Choroid plexus epithelial cell (primary cell): ENCODE measurements at regions not wholly inside any gene's neighbourhood (a gene's known extent, or its start where the extent isn't known, plus 50 kb on each side); places are given as distances from the start of the nearest gene placed in this dataset.

Experiments used
- DNase-seq: peaks from one replicate; pipeline ENCODE4 v3.0.0-alpha.2; 2010; ENCODE audit warnings: low read depth
- H3K4me3 ChIP-seq: 2 replicates; pipeline ENCODE4 v1.5.1; 2011; ENCODE audit warnings: low read depth, mild to moderate bottlenecking, control low read depth, low read length, moderate library complexity
- TF ChIP-seq, protein P1 (sequence below): conservative IDR thresholded peaks from 2 replicates; pipeline ENCODE4 v1.5.1; 2011; ENCODE audit warnings: low read depth, mild to moderate bottlenecking, control low read depth, inconsistent platforms, low read length, moderate library complexity

DNA sequence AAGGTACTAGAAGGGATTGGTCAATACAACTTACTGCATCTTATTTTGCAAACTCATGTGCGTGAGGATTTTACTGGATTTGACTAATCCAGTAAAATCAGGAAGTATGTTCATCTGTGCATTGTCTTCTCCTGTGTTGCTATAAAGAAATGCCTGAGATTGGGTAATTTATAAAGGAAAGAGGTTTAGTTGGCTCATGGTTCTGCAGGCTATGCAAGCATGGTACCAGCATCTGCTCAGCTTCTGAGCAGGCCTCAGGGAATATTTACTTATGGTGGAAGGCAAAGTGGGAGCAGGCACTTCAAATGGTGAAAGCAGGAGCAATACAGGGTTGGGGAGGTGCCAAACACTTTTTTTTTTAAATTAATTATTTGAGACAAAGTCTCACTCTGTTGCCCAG is 2199.5 kb upstream of the WWC1 start:
- TF ChIP-seq, protein P1, sequence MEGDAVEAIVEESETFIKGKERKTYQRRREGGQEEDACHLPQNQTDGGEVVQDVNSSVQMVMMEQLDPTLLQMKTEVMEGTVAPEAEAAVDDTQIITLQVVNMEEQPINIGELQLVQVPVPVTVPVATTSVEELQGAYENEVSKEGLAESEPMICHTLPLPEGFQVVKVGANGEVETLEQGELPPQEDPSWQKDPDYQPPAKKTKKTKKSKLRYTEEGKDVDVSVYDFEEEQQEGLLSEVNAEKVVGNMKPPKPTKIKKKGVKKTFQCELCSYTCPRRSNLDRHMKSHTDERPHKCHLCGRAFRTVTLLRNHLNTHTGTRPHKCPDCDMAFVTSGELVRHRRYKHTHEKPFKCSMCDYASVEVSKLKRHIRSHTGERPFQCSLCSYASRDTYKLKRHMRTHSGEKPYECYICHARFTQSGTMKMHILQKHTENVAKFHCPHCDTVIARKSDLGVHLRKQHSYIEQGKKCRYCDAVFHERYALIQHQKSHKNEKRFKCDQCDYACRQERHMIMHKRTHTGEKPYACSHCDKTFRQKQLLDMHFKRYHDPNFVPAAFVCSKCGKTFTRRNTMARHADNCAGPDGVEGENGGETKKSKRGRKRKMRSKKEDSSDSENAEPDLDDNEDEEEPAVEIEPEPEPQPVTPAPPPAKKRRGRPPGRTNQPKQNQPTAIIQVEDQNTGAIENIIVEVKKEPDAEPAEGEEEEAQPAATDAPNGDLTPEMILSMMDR: no peak
- H3K4me3 ChIP-seq: no peak overlapping the region
- no peak for DNase-seq

DNA sequence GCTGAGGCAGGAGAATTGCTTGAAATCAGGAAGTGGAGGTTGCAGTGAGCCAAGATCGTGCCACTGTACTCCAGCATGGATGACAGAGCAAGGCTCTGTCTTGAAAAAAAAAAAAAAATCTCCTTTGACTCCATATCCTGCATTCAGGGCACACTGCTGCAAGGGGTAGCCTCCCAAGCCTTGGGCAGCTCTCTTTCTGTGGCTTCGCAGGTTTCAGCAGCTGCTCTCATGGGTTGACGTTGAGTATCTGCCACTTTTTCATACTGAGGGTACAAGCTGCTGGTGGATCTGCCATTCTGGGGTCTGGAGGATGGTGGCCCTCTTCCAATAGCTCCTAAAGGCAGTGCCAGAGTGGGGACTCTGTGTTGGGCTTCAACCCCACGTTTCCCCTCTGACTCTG is 2198.1 kb upstream of the WWC1 start:
- no peak for DNase-seq
- H3K4me3 ChIP-seq: no peak overlapping the region
- TF ChIP-seq, protein P1: no peak

DNA sequence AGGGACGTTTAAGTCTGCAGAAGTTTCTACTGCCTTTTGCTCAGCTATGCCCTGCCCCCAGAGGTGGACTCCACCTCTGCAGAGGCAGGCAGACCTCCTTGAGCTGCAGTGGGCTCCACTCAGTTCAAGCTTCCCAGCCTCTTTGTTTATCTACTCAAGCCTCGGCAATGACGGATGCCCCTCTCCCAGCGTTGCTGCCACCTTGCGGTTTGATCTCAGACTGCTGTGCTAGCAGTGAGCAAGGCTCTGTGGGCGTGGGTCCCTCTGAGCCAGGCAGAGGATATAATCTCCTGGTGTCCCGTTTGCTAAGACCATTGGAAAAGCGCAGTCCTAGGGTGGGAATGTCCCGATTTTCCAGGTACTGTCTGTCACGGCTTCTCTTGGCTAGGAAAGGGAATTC is 2188.5 kb upstream of the WWC1 start:
- no peak for DNase-seq
- H3K4me3 ChIP-seq: no peak overlapping the region
- TF ChIP-seq, protein P1: no peak

DNA sequence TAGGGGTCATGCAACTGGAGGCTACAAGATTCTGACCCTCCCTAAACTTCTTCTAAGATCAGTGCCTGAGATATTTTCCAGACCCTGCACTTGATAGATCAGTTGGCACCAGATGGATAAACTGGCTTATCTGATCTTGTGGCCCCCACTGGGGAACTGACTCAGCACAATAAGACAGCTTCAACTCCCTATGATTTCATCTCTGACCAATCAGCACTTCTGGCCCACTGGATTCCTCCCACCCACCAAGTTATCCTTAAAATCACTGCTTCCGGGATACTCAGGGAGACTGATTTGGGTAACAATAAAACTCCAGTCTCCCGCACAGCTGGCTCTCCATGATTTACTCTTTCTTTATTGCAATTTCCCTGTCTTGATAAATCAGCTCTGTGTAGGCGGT is 2180.4 kb upstream of the WWC1 start:
- TF ChIP-seq, protein P1: no peak
- DNase-seq: no peak
- no peak overlapping the region for H3K4me3 ChIP-seq

DNA sequence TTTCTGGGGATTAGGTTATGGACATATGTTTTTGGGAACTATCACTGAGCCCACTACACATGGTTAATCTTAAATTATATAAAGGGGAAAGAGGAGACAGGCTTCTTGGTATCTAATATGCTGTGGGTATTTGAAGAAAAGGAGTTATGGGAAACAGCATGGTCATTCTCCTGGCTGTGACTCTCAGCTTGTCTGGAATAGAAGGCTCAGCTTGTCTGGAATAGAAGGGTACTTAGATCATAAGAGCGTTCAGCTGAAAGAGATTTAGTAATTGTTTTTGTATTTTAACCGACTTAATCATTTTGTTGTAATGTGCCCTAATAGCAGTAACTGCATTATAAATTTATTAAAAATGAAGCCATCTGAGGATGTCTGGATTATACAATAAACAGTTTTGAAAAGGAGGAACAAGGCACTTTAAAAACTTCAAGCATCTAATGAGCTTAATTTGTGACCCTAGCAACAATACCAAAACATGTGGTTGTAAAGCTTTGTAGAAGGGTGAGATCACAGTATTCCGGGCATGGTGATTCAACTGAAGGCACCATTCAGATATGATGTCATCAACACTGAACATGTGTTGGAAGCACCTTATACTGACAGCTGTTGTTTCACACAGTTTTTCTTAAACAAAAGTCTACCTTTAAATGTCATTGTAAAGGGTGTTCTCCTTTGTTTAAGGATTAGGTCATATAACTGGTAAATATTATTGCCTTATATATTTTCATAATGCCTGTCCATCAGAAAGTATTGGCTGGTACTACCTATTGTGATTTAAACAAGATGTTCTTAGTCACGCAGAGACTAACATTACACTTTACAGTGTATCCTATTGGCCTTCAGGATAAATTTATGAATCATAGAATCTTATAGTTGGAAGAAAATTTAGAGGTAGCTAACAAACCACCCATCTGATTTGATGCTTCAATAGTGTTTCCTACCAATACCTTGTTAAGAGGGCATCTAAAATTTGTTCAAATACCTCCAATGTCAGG is 2174.1 kb upstream of the WWC1 start:
- no peak overlapping the region for H3K4me3 ChIP-seq
- TF ChIP-seq, protein P1: no peak

DNA sequence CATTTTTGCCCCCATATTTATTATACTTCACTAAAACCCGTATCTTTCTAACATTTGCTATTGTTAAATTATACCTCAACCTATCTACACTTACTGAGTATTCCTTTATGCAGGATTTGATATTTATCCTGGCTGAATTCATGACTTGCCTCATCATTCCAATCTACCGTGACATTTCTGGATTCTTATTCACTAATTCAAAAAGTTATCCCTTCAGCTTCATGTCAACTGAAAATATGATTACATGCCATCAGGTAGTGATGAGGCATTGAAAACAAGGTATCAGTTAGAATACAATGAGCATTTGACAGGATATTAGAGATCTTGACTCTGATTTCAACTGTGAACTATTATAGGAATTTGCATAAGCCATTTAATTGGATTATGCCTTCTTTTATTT is 2171.9 kb upstream of the WWC1 start:
- TF ChIP-seq, protein P1: no peak
- H3K4me3 ChIP-seq: no peak overlapping the region
- DNase-seq: no peak

More for the DNA sequence above, 2174.1 kb upstream of the WWC1 start:
- DNase-seq: no peak

DNA sequence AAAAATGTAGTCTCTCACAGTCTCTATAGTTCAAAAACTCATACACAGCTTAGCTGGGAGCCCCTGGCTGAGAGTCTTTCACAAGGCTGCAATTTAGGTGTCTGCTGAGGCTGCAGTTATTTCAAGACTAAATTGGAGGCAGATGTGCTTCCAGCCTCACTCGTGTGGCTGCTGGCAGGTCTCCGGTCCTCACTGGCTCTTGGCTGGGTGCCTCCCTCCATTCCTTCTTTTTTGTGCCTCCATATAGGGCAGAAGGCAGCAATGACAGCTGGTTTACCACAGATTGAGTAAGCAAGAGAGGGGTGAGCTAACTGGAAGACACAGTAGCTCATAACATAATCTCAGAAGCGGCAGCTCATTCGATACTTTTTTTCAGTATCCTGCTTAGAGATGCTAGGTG is 2167.7 kb upstream of the WWC1 start:
- no peak for DNase-seq
- H3K4me3 ChIP-seq: no peak overlapping the region
- TF ChIP-seq, protein P1: no peak
